Transverse colon (tissue), 3 donors: ENCODE measurements at regions not wholly inside any gene's neighbourhood (a gene's known extent, or its start where the extent isn't known, plus 50 kb on each side); places are given as distances from the start of the nearest gene placed in this dataset.

Experiments
- CTCF ChIP-seq, 5 experiments: fragments of 200-600 bp in 3 of 5; fragments of 450-650 bp in 2 of 5; sonication (generic) in 3 of 5; IDR thresholded peaks; 1 replicate in 2 of 5; 2 replicates in 3 of 5; pipeline ENCODE4 v1.5.1; 2016 to 2017; ENCODE audit warnings: antibody characterized with exemption in 5 of 5, inconsistent platforms in 3 of 5, mild to moderate bottlenecking in 2 of 5, moderate library complexity in 1 of 5
- POLR2A ChIP-seq: fragments of 450-650 bp; IDR thresholded peaks from one replicate; pipeline ENCODE4 v1.6.1; 2016; ENCODE audit warnings: antibody characterized with exemption, mild to moderate bottlenecking, moderate library complexity

GRCh38 chr3:31185062-31185357 lies 290.5 kb upstream of the GADL1 start:
- TF ChIP-seq CTCF (IDR thresholded peaks at IDR 0.05) = no peak
- no peak for TF ChIP-seq POLR2A
